ENCODE measurements at regions not wholly inside any gene's neighbourhood (a gene's known extent, or its start where the extent isn't known, plus 50 kb on each side); places are given as distances from the start of the nearest gene placed in this dataset.

- no peak for DNase-seq
Measured at GRCh38 chr1:56180520-56181190, 398.7 kb downstream of the PLPP3 start.

- DNase-seq = no peak
Measured at GRCh38 chr1:56179543-56179942, 399.8 kb downstream of the PLPP3 start.

GRCh38 chr1:56175211-56175610, 404.2 kb downstream of the PLPP3 start:
- DNase-seq = no peak

GRCh38 chr1:56174176-56174885, 405.0 kb downstream of the PLPP3 start:
- DNase-seq = no peak

GRCh38 chr1:56173736-56174135, 405.6 kb downstream of the PLPP3 start:
- DNase-seq = no peak

GRCh38 chr1:56171670-56172069, 407.7 kb downstream of the PLPP3 start:
- DNase-seq = no peak

- no peak for DNase-seq
Measured at GRCh38 chr1:56170784-56171320, 408.5 kb downstream of the PLPP3 start.

GRCh38 chr1:56169856-56170255, 409.5 kb downstream of the PLPP3 start:
- DNase-seq = no peak

GRCh38 chr1:56168176-56168575, 411.2 kb downstream of the PLPP3 start:
- no peak for DNase-seq

GRCh38 chr1:56167596-56167995, 411.8 kb downstream of the PLPP3 start:
- DNase-seq = no peak

GRCh38 chr1:56160773-56161315, 418.5 kb downstream of the PLPP3 start:
- DNase-seq = no peak

GRCh38 chr1:56156971-56157876, 422.1 kb downstream of the PLPP3 start:
- DNase-seq = no peak

- no peak for DNase-seq
Measured at GRCh38 chr1:56153276-56153675, 426.1 kb downstream of the PLPP3 start.

- no peak for DNase-seq
Measured at GRCh38 chr1:56152635-56153034, 426.7 kb downstream of the PLPP3 start.

- no peak for DNase-seq
Measured at GRCh38 chr1:56151402-56151801, 428.0 kb downstream of the PLPP3 start.

- no peak for DNase-seq
Measured at GRCh38 chr1:56150441-56151215, 428.7 kb downstream of the PLPP3 start.

- no peak for DNase-seq
Measured at GRCh38 chr1:56149761-56150160, 429.6 kb downstream of the PLPP3 start.

GRCh38 chr1:56148326-56149193, 430.8 kb downstream of the PLPP3 start:
- DNase-seq = no peak

- DNase-seq = no peak
Measured at GRCh38 chr1:56147459-56147858, 431.9 kb downstream of the PLPP3 start.

- no peak for DNase-seq
Measured at GRCh38 chr1:56147034-56147433, 432.3 kb downstream of the PLPP3 start.

- no peak for DNase-seq
Measured at GRCh38 chr1:56146449-56146848, 432.9 kb downstream of the PLPP3 start.

Measured in activated CD4-positive, alpha-beta T cell treated with anti-CD3 and anti-CD28 coated beads, Interleukin-10, Interleukin-2, amounts not matched to agents 100 ng/mL and 50 ng/mL, durations not matched to agents 16 hours and 8 hours (primary cell).